HG02798 (cell line): ENCODE measurements at regions not wholly inside any gene's neighbourhood (a gene's known extent, or its start where the extent isn't known, plus 50 kb on each side); places are given as distances from the start of the nearest gene placed in this dataset.
"Not testable (repeated sequence)": the region's sequence is repeated elsewhere in the genome, so short reads cannot be mapped to it uniquely, and the experiment has no call there.

ENCODE experiments used
- ATAC-seq: cut with Tn5 transposase; IDR thresholded peaks from one replicate; pipeline ENCODE4 v1.9.1; 2021; ENCODE audit warnings: mild to moderate bottlenecking; ENCODE audit not compliant: unreplicated experiment, poor library complexity

DNA sequence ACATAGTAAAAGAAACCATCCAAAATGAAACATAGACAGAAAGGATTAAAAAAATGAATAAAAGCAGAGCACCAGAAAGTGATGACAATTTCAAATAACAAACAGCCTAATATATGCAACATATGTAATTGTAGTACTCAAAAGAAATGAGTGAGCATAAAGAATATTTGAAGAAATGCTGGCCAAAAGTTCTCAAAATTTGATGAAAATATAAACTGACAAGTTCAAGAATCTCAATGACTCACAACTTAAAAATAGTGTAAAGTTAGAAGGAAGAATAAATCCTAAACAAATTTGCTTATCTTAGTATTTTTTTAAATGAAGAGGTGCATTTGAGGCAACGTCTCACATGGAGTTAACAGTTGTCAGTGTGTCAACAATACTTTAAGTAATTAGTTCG, 498.9 kb downstream of the SLC6A15 start:
- ATAC-seq = no peak

GRCh38 chr12:84412226-84412625, 500.4 kb downstream of the SLC6A15 start:
- no peak for ATAC-seq

GRCh38 chr12:84411031-84411430, 501.6 kb downstream of the SLC6A15 start:
- ATAC-seq = no peak

- no peak for ATAC-seq
Observed at GRCh38 chr12:84408936-84409335, 503.7 kb downstream of the SLC6A15 start.

DNA sequence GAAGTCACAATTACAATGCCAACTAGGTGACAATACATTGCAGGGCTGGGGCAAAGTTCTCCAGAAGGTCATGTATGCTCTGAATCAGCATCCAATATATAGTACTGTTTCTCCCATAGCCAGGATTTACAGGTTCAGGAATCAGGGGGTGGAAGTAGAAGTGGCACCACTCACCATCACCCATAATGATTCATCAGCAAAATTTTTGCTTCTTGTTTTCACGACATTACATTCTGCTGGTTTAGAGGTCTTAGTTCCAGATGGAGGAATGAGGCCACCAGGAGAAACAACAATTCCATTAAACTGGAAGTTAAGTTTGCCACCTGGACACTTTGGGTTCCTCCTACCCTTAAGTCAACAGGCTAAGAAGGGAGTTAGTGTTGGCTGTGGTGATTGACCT, 505.9 kb downstream of the SLC6A15 start:
- not testable (repeated sequence) for ATAC-seq

DNA sequence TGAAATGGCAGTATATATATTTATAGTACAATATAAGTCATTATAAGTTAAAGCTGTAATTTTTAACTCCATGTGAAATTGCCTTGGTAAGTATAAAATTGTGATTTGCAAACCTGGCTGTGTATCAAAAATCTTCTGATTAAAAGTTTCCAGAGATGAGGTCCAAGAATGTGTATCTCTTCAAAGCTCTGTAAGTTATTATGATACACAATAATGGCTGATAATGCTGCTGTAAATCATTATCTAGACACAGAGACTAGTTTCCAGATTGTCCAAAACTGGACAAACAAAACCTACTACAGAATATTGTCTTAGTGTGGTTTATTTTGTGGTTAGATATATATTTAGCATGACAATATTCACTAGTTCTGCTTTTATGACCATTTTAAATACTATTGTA, 514.8 kb downstream of the SLC6A15 start:
- ATAC-seq = no peak

DNA sequence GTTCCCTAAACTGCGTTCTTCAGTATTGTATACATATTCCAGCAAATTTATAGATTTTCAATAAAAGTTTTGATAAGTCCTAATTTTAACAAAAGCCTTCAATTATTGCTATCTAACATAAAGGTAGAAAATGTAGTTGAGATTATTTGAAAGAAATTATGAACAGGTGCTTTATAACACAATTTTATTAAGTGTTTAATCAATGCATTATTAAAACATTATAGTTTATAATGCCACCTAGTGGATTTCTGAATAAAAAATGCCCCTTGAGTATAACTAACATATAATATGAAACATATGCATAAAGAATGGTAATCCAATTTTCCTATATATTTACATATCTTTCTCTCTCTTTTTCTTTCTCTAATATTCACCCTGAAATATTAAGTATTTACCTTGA, 515.3 kb downstream of the SLC6A15 start:
- ATAC-seq = no peak

DNA sequence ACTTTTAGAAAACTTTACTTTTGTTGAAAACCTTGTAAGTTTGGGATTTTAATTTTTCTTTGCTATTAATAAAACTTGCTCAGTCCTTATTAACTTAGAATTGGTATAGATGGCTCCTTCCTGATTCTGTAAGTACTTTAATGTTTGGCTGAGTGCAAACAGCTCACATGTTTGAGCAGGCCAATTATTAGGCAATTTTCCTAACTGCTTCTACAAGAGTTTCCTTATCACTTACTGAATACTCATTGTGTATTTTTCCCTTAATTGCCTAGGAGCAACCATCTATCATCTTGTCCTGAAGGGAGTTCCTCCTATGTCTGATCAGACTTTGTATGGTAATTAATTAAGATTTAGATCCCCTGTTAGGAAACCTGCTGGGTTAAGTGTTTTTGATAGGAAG, 521.4 kb downstream of the SLC6A15 start:
- ATAC-seq = not testable (repeated sequence)

DNA sequence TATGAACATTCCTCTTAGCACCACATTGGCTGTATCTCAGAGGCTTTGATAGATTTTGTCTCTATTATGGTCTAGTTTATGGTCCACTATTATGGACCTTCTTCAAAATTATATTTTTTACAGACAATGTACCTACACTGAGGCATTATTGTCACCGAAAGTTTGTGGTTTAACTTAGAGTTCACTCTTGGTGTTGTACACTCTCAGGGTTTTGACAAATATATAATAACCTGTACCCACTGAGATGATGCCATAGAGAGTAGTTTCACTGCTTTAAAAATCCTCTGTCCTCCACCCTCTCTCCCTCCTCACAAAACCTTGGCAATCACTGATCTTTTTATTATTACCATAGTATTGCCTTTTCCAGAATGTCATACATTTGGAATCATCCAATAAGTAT, 528.2 kb downstream of the SLC6A15 start:
- no peak for ATAC-seq

- ATAC-seq = not testable (repeated sequence)
Observed at GRCh38 chr12:84382486-84382885, 530.1 kb downstream of the SLC6A15 start.

DNA sequence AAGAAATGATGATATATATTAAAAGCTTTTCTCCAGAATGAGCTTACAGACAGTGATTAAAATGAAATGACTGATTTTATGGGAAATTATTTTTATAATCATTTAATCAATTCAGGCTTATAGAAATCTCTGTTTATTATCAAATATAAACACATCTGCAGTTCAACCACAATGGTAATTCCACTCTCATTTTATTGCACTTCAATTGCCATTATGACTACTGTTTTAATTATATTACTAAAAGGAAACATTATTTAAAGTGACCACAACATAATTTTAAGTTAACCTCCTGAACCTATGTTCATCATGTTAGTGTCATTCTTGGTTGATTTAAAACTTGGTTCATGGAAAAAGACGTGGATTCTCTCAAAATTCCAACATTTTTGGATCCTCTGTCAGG, 536.3 kb downstream of the SLC6A15 start:
- ATAC-seq = no peak

DNA sequence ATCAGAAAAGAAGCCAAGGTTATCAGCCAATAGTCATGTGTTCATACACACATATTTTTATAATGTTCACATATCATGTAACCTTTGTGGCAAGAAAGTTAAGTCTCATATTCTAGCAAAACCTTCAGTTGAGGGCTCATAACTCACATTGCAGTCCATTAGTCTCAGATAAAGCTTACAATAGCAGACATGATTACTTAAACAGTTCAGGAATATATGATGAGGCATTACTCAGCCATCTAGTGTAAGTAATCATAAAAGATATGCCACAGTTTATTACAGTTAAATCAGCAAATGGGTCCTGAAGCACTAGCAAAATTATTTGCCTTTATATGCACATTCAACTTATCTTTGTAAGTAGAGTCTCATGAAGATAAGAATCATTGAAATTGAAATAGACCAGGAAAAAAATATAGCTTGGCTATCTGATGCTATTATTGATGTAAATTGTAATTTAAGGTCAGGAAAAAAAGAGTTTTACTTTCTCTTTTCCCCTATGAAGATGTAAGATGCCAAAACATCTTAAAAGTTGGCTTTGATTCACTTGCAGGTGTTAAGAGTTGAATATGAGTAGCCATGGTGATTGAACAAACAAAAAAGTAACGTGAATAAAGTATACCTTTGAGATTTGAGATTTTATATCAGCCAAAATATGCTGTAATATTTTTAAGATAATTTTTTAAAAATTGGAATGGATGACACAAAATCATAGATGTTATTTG, 537.0 kb downstream of the SLC6A15 start:
- no peak for ATAC-seq

DNA sequence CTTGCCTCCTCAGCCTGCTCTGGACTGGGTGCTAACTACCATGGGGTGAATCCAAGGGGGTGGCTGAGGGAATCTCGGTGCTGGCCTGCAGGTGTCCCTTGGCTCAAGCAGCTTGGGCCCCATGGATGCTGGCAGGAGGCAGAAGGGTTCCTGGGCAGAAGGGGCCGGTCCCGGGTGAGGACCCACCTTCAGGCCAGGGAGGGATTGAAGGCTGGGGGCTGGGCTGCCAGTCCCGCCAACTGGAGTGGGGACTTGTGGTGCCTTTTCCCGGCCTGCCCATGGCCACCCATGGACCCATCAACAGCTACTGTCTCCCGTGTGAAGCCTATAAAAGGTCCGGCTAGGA, 550.1 kb downstream of the SLC6A15 start:
- ATAC-seq = no peak

GRCh38 chr12:84361651-84362551, 550.7 kb downstream of the SLC6A15 start:
- no peak for ATAC-seq

DNA sequence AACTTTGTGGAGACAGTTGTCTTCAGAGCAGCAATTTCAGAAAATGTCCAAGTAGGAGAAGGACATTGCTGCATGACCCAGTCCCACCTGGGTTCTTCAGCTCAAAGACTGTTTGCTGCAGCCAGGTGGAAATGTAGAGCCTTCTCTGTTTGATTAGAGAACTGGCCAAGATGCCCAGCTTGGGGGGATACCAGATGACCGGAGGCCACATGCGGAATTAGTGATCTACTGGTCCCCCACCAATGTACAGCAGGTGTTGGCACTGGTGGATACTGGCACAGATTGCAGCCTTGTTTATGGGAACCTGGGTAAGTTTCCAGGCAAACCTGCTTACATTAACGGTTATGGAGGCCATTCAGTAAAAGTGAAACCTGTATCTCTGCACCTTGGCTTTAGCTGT, 555.3 kb downstream of the SLC6A15 start:
- no peak for ATAC-seq

DNA sequence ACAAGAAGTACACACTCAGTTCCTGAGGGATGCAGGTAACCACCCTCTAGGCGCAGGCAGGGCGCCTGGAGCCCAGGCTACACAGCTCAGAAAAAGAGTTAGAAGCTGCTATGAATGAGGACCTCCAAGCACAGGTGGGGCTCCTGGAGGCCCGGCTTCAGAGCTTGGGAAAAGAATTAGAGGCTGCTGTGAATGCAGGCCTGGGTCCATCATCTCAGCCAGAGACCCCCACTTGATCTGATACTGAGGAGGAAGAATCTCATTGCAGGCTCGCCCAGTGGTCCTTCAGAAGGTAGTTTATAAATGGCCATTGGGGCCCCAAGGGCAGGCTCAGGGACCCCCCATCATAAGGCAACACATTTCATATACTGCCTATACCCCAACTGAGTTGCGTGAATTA, 556.4 kb downstream of the SLC6A15 start:
- no peak for ATAC-seq

DNA sequence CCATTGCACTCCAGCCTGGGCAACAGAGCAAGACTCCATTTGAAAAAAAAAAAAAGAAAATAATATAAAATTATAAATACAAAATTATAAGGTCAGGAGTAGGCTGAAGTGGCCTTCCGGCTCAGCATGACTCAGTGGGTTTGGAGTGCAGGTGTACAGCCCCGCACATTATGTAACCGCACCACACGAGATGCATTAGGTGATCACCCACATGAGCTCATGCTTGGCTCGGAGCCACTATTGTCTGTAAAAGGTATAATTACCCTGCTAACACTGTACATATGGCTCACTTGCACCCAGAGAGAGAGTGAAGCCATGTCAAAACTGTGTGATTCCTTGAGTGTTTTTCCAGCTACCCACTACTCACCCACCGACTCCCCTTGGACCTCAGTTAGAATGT, 557.0 kb downstream of the SLC6A15 start:
- ATAC-seq = no peak

DNA sequence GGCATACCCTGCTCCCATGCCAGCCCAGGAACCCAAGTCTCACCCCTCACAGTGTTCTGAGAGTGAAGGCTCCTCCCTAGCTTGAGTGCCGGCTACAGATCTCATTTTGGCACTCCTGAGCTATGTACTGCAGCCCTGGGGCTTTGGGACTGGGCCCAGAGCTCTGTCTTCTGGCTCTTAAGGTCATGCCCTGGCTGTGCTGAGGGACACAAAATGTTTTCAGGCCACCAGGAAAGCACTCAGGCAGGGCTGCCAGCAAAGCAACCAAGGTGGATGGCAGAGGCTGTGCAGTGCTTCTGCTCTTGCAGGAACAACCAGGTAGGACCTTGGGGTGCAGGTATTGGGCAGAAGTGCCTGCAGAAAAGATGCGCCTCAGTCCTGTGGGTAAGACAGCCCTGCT, 564.0 kb downstream of the SLC6A15 start:
- ATAC-seq = no peak

DNA sequence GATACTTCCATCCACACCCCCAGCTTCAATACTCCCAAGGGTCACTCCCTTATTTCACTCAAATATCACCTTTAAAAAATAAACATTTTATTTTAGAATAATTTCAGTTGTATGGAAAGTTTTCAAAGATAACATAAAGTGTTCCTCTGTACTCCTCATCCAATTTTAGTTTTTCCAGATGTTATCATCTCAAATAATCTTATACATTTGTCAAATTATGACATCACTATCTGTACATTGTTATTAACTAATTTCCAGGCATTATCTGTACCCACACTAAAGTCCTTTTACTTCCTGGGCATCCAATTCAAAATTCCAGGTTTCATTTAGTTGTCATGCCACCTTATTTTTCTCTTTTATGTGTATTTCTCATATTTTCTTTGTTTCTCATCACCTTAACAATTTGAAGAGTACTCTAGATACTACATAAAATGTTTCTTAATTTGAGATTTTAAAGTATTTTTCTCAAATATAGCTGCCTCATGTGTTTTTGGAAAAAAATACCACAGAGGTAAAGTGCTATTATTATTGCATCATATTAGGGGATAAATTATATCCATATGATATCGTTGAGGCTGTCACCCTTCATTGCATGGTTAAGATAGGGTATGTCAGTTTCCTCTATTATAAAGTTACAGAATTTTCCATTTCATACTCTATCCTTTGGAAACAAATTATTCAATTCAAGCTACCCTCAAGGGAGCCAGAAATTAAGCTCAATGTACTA, 571.0 kb downstream of the SLC6A15 start:
- ATAC-seq = no peak

- ATAC-seq = no peak
Observed at GRCh38 chr12:84336231-84336630, 576.4 kb downstream of the SLC6A15 start.

GRCh38 chr12:84329938-84330337, 582.7 kb downstream of the SLC6A15 start:
- ATAC-seq = no peak
